A549 (cell line): ENCODE measurements at regions not wholly inside any gene's neighbourhood (a gene's known extent, or its start where the extent isn't known, plus 50 kb on each side); places are given as distances from the start of the nearest gene placed in this dataset.

Experiments used
- ATAC-seq, 2 experiments: fragments of 200-7000 bp in 1 of 2; fragments of >200 bp in 1 of 2; cut with Nextera tagmentation in 1 of 2; cut with Tn5 transposase in 1 of 2; 3 replicates each; pipeline versions ENCODE4 v1.8.0 to v1.9.1; 2018 to 2020; ENCODE audit warnings: mild to moderate bottlenecking in 1 of 2, moderate library complexity in 1 of 2
- CTCF ChIA-PET: fragments of 300-600 bp; sonication (Branson Sonifier 250); formaldehyde crosslinking; extraction: SDS; loops from one replicate; lab custom pipeline; 2021; ENCODE audit warnings: antibody characterized with exemption, inconsistent platforms; lab: Yijun Ruan, JAX
- POLR2A ChIA-PET: fragments of 350-600 bp; formaldehyde crosslinking; extraction: SDS; loops from one replicate; lab custom pipeline; 2021; ENCODE audit warnings: antibody characterized with exemption, inconsistent platforms; lab: Yijun Ruan, JAX
- DNase-seq, 2 experiments: peaks; one replicate each; pipeline versions ENCODE4 v3.0.0 to v3.0.0-alpha.2; 2011 to 2016; ENCODE audit warnings: low read depth in 1 of 2, low spot score in 1 of 2
- FAIRE-seq: peaks from 2 replicates; lab custom pipeline; 2011; peaks lifted over from hg19 to GRCh38; lab: Jason Lieb, UNC
- H3K27ac ChIP-seq, 2 experiments: fragments of >200 bp; sonication (Bioruptor Twin); formaldehyde crosslinking; 3 replicates each; pipeline ENCODE4 v1.5.1; 2016 to 2017
- H3K4me1 ChIP-seq: fragments of >200 bp; sonication (Bioruptor Twin); formaldehyde crosslinking; 3 replicates; pipeline ENCODE4 v1.6.1; 2016
- H3K4me2 ChIP-seq: fragments of >200 bp; sonication (Bioruptor Twin); formaldehyde crosslinking; 3 replicates; pipeline ENCODE4 v1.6.1; 2016
- H3K4me3 ChIP-seq: fragments of >200 bp; sonication (Bioruptor Twin); formaldehyde crosslinking; 3 replicates; pipeline ENCODE4 v1.5.1; 2016
- H3K9me3 ChIP-seq: fragments of >200 bp; sonication (Bioruptor Twin); formaldehyde crosslinking; 3 replicates; pipeline ENCODE4 v1.6.1; 2016
- ATOH8 ChIP-seq: fragments of 250-450 bp; sonication (Bioruptor Pico); IDR thresholded peaks from 2 replicates; pipeline ENCODE4 v1.5.0; 2020; ENCODE audit warnings: low read depth, mild to moderate bottlenecking, moderate library complexity
- BCL3 ChIP-seq: fragments of >200 bp; sonication (Bioruptor Twin); formaldehyde crosslinking; IDR thresholded peaks from 3 replicates; pipeline ENCODE4 v1.6.1; 2016
- CBX8 ChIP-seq: fragments of 200-600 bp; sonication (generic); IDR thresholded peaks from 2 replicates; pipeline ENCODE4 v1.6.1; 2016
- CHD4 ChIP-seq: fragments of 200-600 bp; sonication (generic); IDR thresholded peaks from 2 replicates; pipeline ENCODE4 v1.6.1; 2016; ENCODE audit warnings: antibody characterized with exemption, mild to moderate bottlenecking, borderline replicate concordance
- EHF ChIP-seq: fragments of 250-450 bp; sonication (Bioruptor Pico); IDR thresholded peaks from 2 replicates; pipeline ENCODE4 v1.5.0; 2020; ENCODE audit warnings: mild to moderate bottlenecking
- EHMT2 ChIP-seq: fragments of 200-600 bp; sonication (generic); IDR thresholded peaks from 2 replicates; pipeline ENCODE4 v1.6.1; 2016; ENCODE audit warnings: antibody characterized with exemption, low read depth, mild to moderate bottlenecking, moderate library complexity
- ELK1 ChIP-seq: fragments of 150-350 bp; IDR thresholded peaks from 2 replicates; pipeline ENCODE4 v1.6.1; 2014; ENCODE audit warnings: low read depth, mild to moderate bottlenecking, low read length
- ESRRA ChIP-seq: fragments of 150-350 bp; IDR thresholded peaks from 2 replicates; pipeline ENCODE4 v1.6.1; 2014; ENCODE audit warnings: mild to moderate bottlenecking, low read length, borderline replicate concordance
- FOXS1 ChIP-seq: fragments of 250-450 bp; sonication (Bioruptor Pico); IDR thresholded peaks from 2 replicates; pipeline ENCODE4 v1.5.0; 2020; ENCODE audit warnings: mild to moderate bottlenecking, moderate library complexity
- GATA3 ChIP-seq: IDR thresholded peaks from 2 replicates; pipeline ENCODE4 v1.6.1; 2012; ENCODE audit warnings: borderline replicate concordance
- HDAC2 ChIP-seq: fragments of 200-600 bp; sonication (generic); IDR thresholded peaks from 2 replicates; pipeline ENCODE4 v1.6.1; 2016
- HEYL ChIP-seq: fragments of 250-450 bp; sonication (Bioruptor Pico); IDR thresholded peaks from 2 replicates; pipeline ENCODE4 v1.8.0; 2021; ENCODE audit warnings: mild to moderate bottlenecking, moderate library complexity
- HOXA7 ChIP-seq: fragments of 250-450 bp; sonication (Bioruptor Pico); IDR thresholded peaks from 2 replicates; pipeline ENCODE4 v1.5.0; 2020; ENCODE audit warnings: mild to moderate bottlenecking, moderate library complexity
- HOXB13 ChIP-seq: fragments of 250-450 bp; sonication (Bioruptor Pico); IDR thresholded peaks from 2 replicates; pipeline ENCODE4 v1.5.0; 2020; ENCODE audit warnings: low read depth, mild to moderate bottlenecking, moderate library complexity
- HOXB5 ChIP-seq: fragments of 250-450 bp; sonication (Bioruptor Pico); IDR thresholded peaks from 2 replicates; pipeline ENCODE4 v1.5.0; 2020; ENCODE audit warnings: mild to moderate bottlenecking, moderate library complexity
- JUN ChIP-seq, 2 experiments: fragments of >200 bp; sonication (Bioruptor Twin); formaldehyde crosslinking; IDR thresholded peaks; 2 replicates in 1 of 2; 3 replicates in 1 of 2; pipeline ENCODE4 v1.6.1; 2016 to 2017
- KDM1A ChIP-seq: fragments of 200-600 bp; sonication (generic); IDR thresholded peaks from 2 replicates; pipeline ENCODE4 v1.6.1; 2016; ENCODE audit warnings: low read depth, mild to moderate bottlenecking
- KDM5A ChIP-seq: fragments of 200-600 bp; sonication (generic); IDR thresholded peaks from 2 replicates; pipeline ENCODE4 v1.6.1; 2016; ENCODE audit warnings: antibody characterized with exemption, mild to moderate bottlenecking
- MAX ChIP-seq: IDR thresholded peaks from 2 replicates; pipeline ENCODE4 v1.6.1; 2012
- PBX3 ChIP-seq: IDR thresholded peaks from 2 replicates; pipeline ENCODE4 v1.6.1; 2012
- RCOR1 ChIP-seq: fragments of 150-350 bp; IDR thresholded peaks from 2 replicates; pipeline ENCODE4 v1.6.1; 2014; ENCODE audit warnings: antibody characterized with exemption, low read length, low read depth
- SMC3 ChIP-seq: fragments of >200 bp; sonication (Bioruptor Twin); formaldehyde crosslinking; IDR thresholded peaks from 3 replicates; pipeline ENCODE4 v1.6.1; 2018; ENCODE audit warnings: inconsistent platforms
- SREBF2 ChIP-seq: fragments of 450-650 bp; IDR thresholded peaks from 2 replicates; pipeline ENCODE4 v1.6.1; 2014; ENCODE audit warnings: mild to moderate bottlenecking, moderate library complexity
- TFCP2L1 ChIP-seq: fragments of 250-450 bp; sonication (Bioruptor Pico); IDR thresholded peaks from 2 replicates; pipeline ENCODE4 v1.5.0; 2021; ENCODE audit warnings: mild to moderate bottlenecking
- ZFP36 ChIP-seq: fragments of 450-650 bp; IDR thresholded peaks from 2 replicates; pipeline ENCODE4 v1.6.1; 2014; ENCODE audit warnings: borderline replicate concordance; ENCODE audit not compliant: partially characterized antibody
- WGBS: methylation state at CpG from one replicate; pipeline ENCODE4 v1.1.6; 2017; ENCODE audit errors: missing lambda C conversion rate; 5-methylcytosine and 5-hydroxymethylcytosine counted together

- TF ChIP-seq TFCP2L1 (no peak), JUN (IDR thresholded peaks at IDR 0.05) (no peak), EHMT2 (no peak), HOXB13 (no peak), KDM5A (no peak), FOXS1 (no peak), ESRRA (no peak), EHF (CRISPR knock-in tag) (no peak), SREBF2 (no peak), MAX (no peak), PBX3 (no peak), HOXA7 (no peak), KDM1A (no peak), BCL3 (no peak), RCOR1 (no peak)
- FAIRE-seq (no peak), ATAC-seq (no peak), DNase-seq (no peak)
- H3K9me3 ChIP-seq = no peaks in the 10 kb centered on the region
- CTCF ChIA-PET = interaction anchor here (0.8 to 1.5 kb wide), 2 partner anchors 9 to 240 kb away, joined by 3 to 6 read pairs; no protein-coding TSS in a partner anchor
- H3K4me3 ChIP-seq = no peak overlapping the region
- POLR2A ChIA-PET = no interaction called here
- H3K27ac ChIP-seq = 0 out of 6 replicates have a peak overlapping the region, but pooled peaks of 1 of the 2 experiments have one; percentile 21
- 0 out of 3 replicates have a peak, but pooled peaks cover 4% of the 10 kb centered on the region for H3K4me1 ChIP-seq
- H3K4me2 ChIP-seq = no peak overlapping the region
Measured at GRCh38 chr21:15242906-15243305, 178.1 kb upstream of the NRIP1 start.

- Histone ChIP-seq H3K4me3 (no peak overlapping the region), H3K27ac (0 out of 6 replicates have a peak overlapping the region, but pooled peaks of 1 of the 2 experiments have one; percentile 14), H3K4me1 (0 out of 3 replicates have a peak, but pooled peaks cover 4% of the 10 kb centered on the region), H3K9me3 (no peaks in the 10 kb centered on the region), H3K4me2 (no peak overlapping the region)
- ChIA-PET CTCF (interaction anchor here (0.8 to 1.5 kb wide), 2 partner anchors 9 to 240 kb away, joined by 3 to 6 read pairs; no protein-coding TSS in a partner anchor), POLR2A (no interaction called here)
- DNase-seq = no peak
- 68% methylated on average over 6 of the region's 6 CpGs for WGBS
- no peak for TF ChIP-seq HEYL (CRISPR knock-in tag)
- TF ChIP-seq HDAC2 = no peak
- TF ChIP-seq CBX8 = no peak
- no peak for TF ChIP-seq ELK1
- no peak for TF ChIP-seq GATA3
- no peak for TF ChIP-seq FOXS1
- no peak for TF ChIP-seq CHD4
- no peak for TF ChIP-seq HOXB5 (CRISPR knock-in tag)
- no peak for TF ChIP-seq ATOH8 (CRISPR knock-in tag)
- no peak for TF ChIP-seq ZFP36
- TF ChIP-seq SMC3 = no peak
- no peak for TF ChIP-seq KDM5A
- TF ChIP-seq RCOR1 = no peak
- TF ChIP-seq SREBF2 = no peak
- ATAC-seq = no peak
- no peak for FAIRE-seq
Measured at GRCh38 chr21:15243406-15243805, 178.6 kb upstream of the NRIP1 start.
